LNCaP clone FGC (cell line): ENCODE measurements at regions not wholly inside any gene's neighbourhood (a gene's known extent, or its start where the extent isn't known, plus 50 kb on each side); places are given as distances from the start of the nearest gene placed in this dataset.

ENCODE experiments used
- DNase-seq: peaks from one replicate; pipeline ENCODE4 v3.0.0-alpha.2; 2011; ENCODE audit warnings: low read depth
- H3K4me3 ChIP-seq: 2 replicates; pipeline ENCODE4 v1.5.1; 2011; ENCODE audit warnings: mild to moderate bottlenecking, low read depth, low read length, control low read depth
- CTCF ChIP-seq: IDR thresholded peaks from 2 replicates; pipeline ENCODE4 v1.5.1; 2012; ENCODE audit warnings: mild to moderate bottlenecking; ENCODE audit not compliant: control insufficient read depth, insufficient read depth; ENCODE audit errors: extremely low read depth

GRCh38 chr3:141434255-141434654, 52.6 kb upstream of the RASA2 start:
- no peak for TF ChIP-seq CTCF
- no peak for DNase-seq
- no peak overlapping the region for H3K4me3 ChIP-seq

- no peak overlapping the region for H3K4me3 ChIP-seq
- DNase-seq = no peak
- no peak for TF ChIP-seq CTCF
Observed at GRCh38 chr3:141436180-141436579, 50.6 kb upstream of the RASA2 start.
